CD14-positive monocyte (primary cell): ENCODE measurements at regions not wholly inside any gene's neighbourhood (a gene's known extent, or its start where the extent isn't known, plus 50 kb on each side); places are given as distances from the start of the nearest gene placed in this dataset.

Experiments used
- DNase-seq, 3 donors: peaks; one replicate each; pipeline ENCODE4 v3.0.0-alpha.2; 2011 to 2022
- H2AFZ ChIP-seq: 2 replicates; pipeline ENCODE4 v1.6.0; 2012; ENCODE audit warnings: mild to moderate bottlenecking, low read depth, low read length, inconsistent platforms; ENCODE audit not compliant: insufficient read depth, poor library complexity, severe bottlenecking
- H3K27ac ChIP-seq, 2 donors: 1 replicate in 1 of 2; 2 replicates in 1 of 2; pipeline ENCODE4 v1.5.1; 2012 to 2013; ENCODE audit warnings: low read length in 2 of 2, control low read depth in 1 of 2, inconsistent platforms in 1 of 2, low read depth in 1 of 2, mild to moderate bottlenecking in 1 of 2
- H3K27me3 ChIP-seq, 2 donors: one replicate each; pipeline versions ENCODE4 v1.6.0 to v1.6.1; 2011 to 2013; ENCODE audit warnings: low read length in 2 of 2; ENCODE audit not compliant: control insufficient read depth in 2 of 2, insufficient read depth in 2 of 2
- H3K36me3 ChIP-seq, 2 donors: replicated peaks in 1 of 2; 1 replicate in 1 of 2; 2 replicates in 1 of 2; pipeline versions ENCODE4 v1.5.1 to v1.6.1; 2012 to 2013; ENCODE audit warnings: low read length in 2 of 2, control low read depth in 1 of 2, inconsistent platforms in 1 of 2, mild to moderate bottlenecking in 1 of 2; ENCODE audit not compliant: insufficient read depth in 2 of 2, control insufficient read depth in 1 of 2
- H3K4me1 ChIP-seq, 2 donors: 1 replicate in 1 of 2; 2 replicates in 1 of 2; pipeline versions ENCODE4 v1.5.1 to v1.6.1; 2012 to 2013; ENCODE audit warnings: low read length in 2 of 2, control low read depth in 1 of 2, inconsistent platforms in 1 of 2, mild to moderate bottlenecking in 1 of 2, moderate library complexity in 1 of 2; ENCODE audit not compliant: insufficient read depth in 2 of 2, control insufficient read depth in 1 of 2
- H3K4me2 ChIP-seq: replicated peaks from 2 replicates; pipeline ENCODE3; 2012; ENCODE audit warnings: low read length, moderate library complexity, mild to moderate bottlenecking; ENCODE audit not compliant: poor library complexity, severe bottlenecking; ENCODE audit errors: extremely low read depth
- H3K4me3 ChIP-seq, 3 experiments: fragments of 200-600 bp in 1 of 3; sonication (generic) in 1 of 3; replicated peaks in 1 of 3; 1 replicate in 2 of 3; 2 replicates in 1 of 3; pipeline ENCODE4 v1.5.1; 2011 to 2013; ENCODE audit warnings: low read length in 3 of 3, mild to moderate bottlenecking in 3 of 3, control low read depth in 2 of 3, low read depth in 2 of 3, inconsistent platforms in 1 of 3, moderate library complexity in 1 of 3
- H3K79me2 ChIP-seq: 2 replicates; pipeline ENCODE4 v1.6.0; 2012; ENCODE audit warnings: mild to moderate bottlenecking, control low read depth, inconsistent platforms, low read length, moderate library complexity; ENCODE audit not compliant: insufficient read depth
- H3K9ac ChIP-seq: 2 replicates; pipeline ENCODE4 v1.6.0; 2017; ENCODE audit warnings: low read length, mild to moderate bottlenecking; ENCODE audit not compliant: insufficient read depth, poor library complexity, severe bottlenecking
- H3K9me3 ChIP-seq, 2 donors: replicated peaks in 1 of 2; 1 replicate in 1 of 2; 2 replicates in 1 of 2; pipeline versions ENCODE4 v1.5.1 to v1.6.1; 2012 to 2013; ENCODE audit warnings: low read length in 2 of 2, control low read depth in 1 of 2; ENCODE audit not compliant: control insufficient read depth in 1 of 2, insufficient read depth in 1 of 2
- H4K20me1 ChIP-seq: 2 replicates; pipeline ENCODE4 v1.6.0; 2012; ENCODE audit warnings: mild to moderate bottlenecking, low read length, control low read depth, moderate library complexity; ENCODE audit not compliant: insufficient read depth
- H3K27ac Mint-ChIP-seq, 7 donors: one replicate each; pipeline ENCODE4 v1.8.0; 2020; ENCODE audit warnings: mild to moderate bottlenecking in 7 of 7, mixed read lengths in 7 of 7, moderate library complexity in 6 of 7, inconsistent platforms in 2 of 7
- H3K27me3 Mint-ChIP-seq, 3 donors: one replicate each; pipeline ENCODE4 v1.8.0; 2021 to 2022; ENCODE audit warnings: low read depth in 3 of 3, mild to moderate bottlenecking in 3 of 3, mixed read lengths in 3 of 3, moderate library complexity in 3 of 3, inconsistent platforms in 1 of 3
- H3K36me3 Mint-ChIP-seq, 2 donors: one replicate each; pipeline ENCODE4 v1.8.0; 2020; ENCODE audit warnings: mixed read lengths in 2 of 2, inconsistent platforms in 1 of 2, mild to moderate bottlenecking in 1 of 2
- H3K4me1 Mint-ChIP-seq: one replicate; pipeline ENCODE4 v1.8.0; 2020; ENCODE audit warnings: mild to moderate bottlenecking, mixed read lengths
- H3K4me3 Mint-ChIP-seq, 2 donors: one replicate each; pipeline ENCODE4 v1.8.0; 2020; ENCODE audit warnings: mild to moderate bottlenecking in 2 of 2, mixed read lengths in 2 of 2, moderate library complexity in 1 of 2
- H3K9me3 Mint-ChIP-seq, 7 donors: one replicate each; pipeline ENCODE4 v1.8.0; 2020 to 2022; ENCODE audit warnings: mixed read lengths in 7 of 7, mild to moderate bottlenecking in 6 of 7, moderate library complexity in 6 of 7, inconsistent platforms in 2 of 7
- WGBS: methylation state at CpG from one replicate; pipeline ENCODE4 v1.1.5; 2013; ENCODE audit warnings: missing lambda C conversion rate; ENCODE audit not compliant: insufficient coverage; 5-methylcytosine and 5-hydroxymethylcytosine counted together
- intact Hi-C, 2 donors: fragments of 100-400 bp; cut with micrococcal nuclease; formaldehyde crosslinking; loops; one replicate each; pipeline versions ENCODE4 v1.15.0 to v1.15.1; 2023
- TF ChIP-seq, protein P1 (sequence below): fragments of 200-600 bp; IDR thresholded peaks from one replicate; pipeline ENCODE4 v1.8.0; 2022; ENCODE audit warnings: antibody characterized with exemption, mild to moderate bottlenecking

- no peak overlapping the region for H3K9ac ChIP-seq
- intact Hi-C loops, result no loop called here
- no peak overlapping the region for H2AFZ ChIP-seq
- no peak overlapping the region for H3K27ac ChIP-seq
- Mint-ChIP-seq H3K27me3 (peaks cover 2 to 9% (median 7%) of the 10 kb centered on the region in 3 donors), H3K4me3 (no peak overlapping the region), H3K36me3 (no peaks in the 10 kb centered on the region), H3K27ac (no peak overlapping the region), H3K9me3 (no peaks in the 10 kb centered on the region), H3K4me1 (peaks cover 5% of the 10 kb centered on the region)
- no CpG with 5 or more reads among the region's 1 CpG for WGBS
- H3K36me3 ChIP-seq, result no peaks in the 10 kb centered on the region
- H3K27me3 ChIP-seq, result no peaks in the 10 kb centered on the region
- no peaks in the 10 kb centered on the region for H4K20me1 ChIP-seq
- H3K79me2 ChIP-seq, result no peaks in the 10 kb centered on the region
- H3K9me3 ChIP-seq, result no peaks in the 10 kb centered on the region
- no peak overlapping the region for H3K4me2 ChIP-seq
- TF ChIP-seq, protein P1, sequence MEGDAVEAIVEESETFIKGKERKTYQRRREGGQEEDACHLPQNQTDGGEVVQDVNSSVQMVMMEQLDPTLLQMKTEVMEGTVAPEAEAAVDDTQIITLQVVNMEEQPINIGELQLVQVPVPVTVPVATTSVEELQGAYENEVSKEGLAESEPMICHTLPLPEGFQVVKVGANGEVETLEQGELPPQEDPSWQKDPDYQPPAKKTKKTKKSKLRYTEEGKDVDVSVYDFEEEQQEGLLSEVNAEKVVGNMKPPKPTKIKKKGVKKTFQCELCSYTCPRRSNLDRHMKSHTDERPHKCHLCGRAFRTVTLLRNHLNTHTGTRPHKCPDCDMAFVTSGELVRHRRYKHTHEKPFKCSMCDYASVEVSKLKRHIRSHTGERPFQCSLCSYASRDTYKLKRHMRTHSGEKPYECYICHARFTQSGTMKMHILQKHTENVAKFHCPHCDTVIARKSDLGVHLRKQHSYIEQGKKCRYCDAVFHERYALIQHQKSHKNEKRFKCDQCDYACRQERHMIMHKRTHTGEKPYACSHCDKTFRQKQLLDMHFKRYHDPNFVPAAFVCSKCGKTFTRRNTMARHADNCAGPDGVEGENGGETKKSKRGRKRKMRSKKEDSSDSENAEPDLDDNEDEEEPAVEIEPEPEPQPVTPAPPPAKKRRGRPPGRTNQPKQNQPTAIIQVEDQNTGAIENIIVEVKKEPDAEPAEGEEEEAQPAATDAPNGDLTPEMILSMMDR, result no peak
- no peak for DNase-seq
- H3K4me1 ChIP-seq, result no peaks in the 10 kb centered on the region
- H3K4me3 ChIP-seq, result no peak overlapping the region
These were observed 91.9 kb upstream of the MED13 start for GRCh38 chr17:62156949-62157348.

DNA sequence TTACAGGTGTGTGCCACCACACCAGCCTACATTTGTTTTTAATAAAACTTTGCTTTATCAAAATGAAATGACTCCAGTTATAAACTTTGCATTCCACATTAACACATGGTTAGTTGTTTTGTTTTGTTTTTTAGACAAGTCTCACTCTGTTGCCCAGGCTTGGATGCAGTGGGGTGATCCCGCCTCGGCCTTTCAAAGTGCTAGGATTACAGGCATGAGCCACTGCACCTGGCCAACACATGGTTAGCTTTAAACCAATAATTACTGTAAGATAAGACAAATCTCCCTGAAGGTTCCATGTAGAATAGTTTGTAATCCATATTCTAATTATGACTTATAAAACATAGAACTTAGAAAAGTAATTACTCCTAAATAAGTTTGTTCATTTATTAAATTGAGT is 89.8 kb upstream of the MED13 start:
- Histone ChIP-seq H3K9me3 (no peaks in the 10 kb centered on the region), H3K36me3 (no peaks in the 10 kb centered on the region), H3K79me2 (no peaks in the 10 kb centered on the region), H3K27ac (no peak overlapping the region), H3K4me2 (no peak overlapping the region), H3K27me3 (no peaks in the 10 kb centered on the region), H3K4me3 (no peak overlapping the region), H2AFZ (no peak overlapping the region), H4K20me1 (no peaks in the 10 kb centered on the region), H3K4me1 (no peaks in the 10 kb centered on the region), H3K9ac (no peak overlapping the region)
- Mint-ChIP-seq H3K27ac (no peak overlapping the region), H3K36me3 (no peaks in the 10 kb centered on the region), H3K4me1 (peaks cover 1% of the 10 kb centered on the region), H3K27me3 (peaks cover 5 to 7% (median 5%) of the 10 kb centered on the region in 3 donors), H3K9me3 (no peaks in the 10 kb centered on the region), H3K4me3 (no peak overlapping the region)
- intact Hi-C loops, result no loop called here
- TF ChIP-seq, protein P1, result no peak
- WGBS, result no CpG with 5 or more reads among the region's 2 CpGs
- DNase-seq, result no peak
